ENCODE measurements at regions not wholly inside any gene's neighbourhood (a gene's known extent, or its start where the extent isn't known, plus 50 kb on each side); places are given as distances from the start of the nearest gene placed in this dataset.
"Not testable (repeated sequence)": the region's sequence is repeated elsewhere in the genome, so short reads cannot be mapped to it uniquely, and the experiment has no call there.

- TF ChIP-seq CTCF (IDR thresholded peaks at IDR 0.05; ENCODE audit: low read depth, low read length); POLR2A (IDR thresholded peaks at IDR 0.05; ENCODE audit: extremely low read depth, insufficient read length); MYC (IDR thresholded peaks at IDR 0.05; ENCODE audit: low read depth, low read length): not testable (repeated sequence)
- TF ChIP-seq, protein P1, sequence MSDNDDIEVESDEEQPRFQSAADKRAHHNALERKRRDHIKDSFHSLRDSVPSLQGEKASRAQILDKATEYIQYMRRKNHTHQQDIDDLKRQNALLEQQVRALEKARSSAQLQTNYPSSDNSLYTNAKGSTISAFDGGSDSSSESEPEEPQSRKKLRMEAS (IDR thresholded peaks at IDR 0.05; ENCODE audit: low read depth, low read length), result not testable (repeated sequence)
Observed at GRCh38 chr2:111310395-111310794, 189.7 kb downstream of the BCL2L11 start.
